ENCODE measurements at regions not wholly inside any gene's neighbourhood (a gene's known extent, or its start where the extent isn't known, plus 50 kb on each side); places are given as distances from the start of the nearest gene placed in this dataset.

DNA sequence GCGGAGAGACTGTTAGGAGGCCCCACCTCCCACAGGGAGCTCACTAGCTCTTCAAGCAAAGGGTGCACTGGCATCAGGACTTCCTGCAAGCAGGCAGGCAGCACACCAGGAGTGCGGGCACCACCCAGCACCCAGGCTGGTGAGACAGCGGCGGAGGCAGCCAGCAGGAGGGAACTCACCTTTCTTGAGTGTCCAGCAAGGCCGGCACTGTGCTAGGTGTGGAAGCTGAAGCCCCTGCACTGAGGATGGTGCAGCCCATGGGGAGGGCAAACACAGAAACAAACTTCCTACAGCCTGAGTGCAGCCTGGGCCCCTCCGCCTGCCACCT is 100.7 kb upstream of the ID2 start:
- Histone ChIP-seq H3K36me3 (ENCODE audit: control insufficient read depth in 2 of 2, insufficient read depth in 1 of 2, low read length in 2 of 2) (no peaks in the 10 kb centered on the region), H3K4me1 (ENCODE audit: control insufficient read depth, insufficient read depth, low read length) (no peaks in the 10 kb centered on the region), H3K27ac (ENCODE audit: extremely low read depth, low read depth, low read length) (no peak overlapping the region), H3K4me3 (ENCODE audit: low read depth, low read length) (no peak overlapping the region), H3K9me3 (ENCODE audit: control insufficient read depth, insufficient read depth, low read depth, low read length) (no peaks in the 10 kb centered on the region)
- peak; percentile 62 for TF ChIP-seq ZIC2 (tag by site-specific recombination; IDR thresholded peaks at IDR 0.05)
- no peak for TF ChIP-seq ZNF792 (tag by site-specific recombination; IDR thresholded peaks at IDR 0.05)
- CTCF ChIA-PET, result no interaction called here
- POLR2A ChIA-PET, result interaction anchor here (3.2 kb wide), 1 partner anchor 101 kb away, joined by 14 read pairs; the partner anchor contains the start of gene ID2

- Histone ChIP-seq H3K36me3 (ENCODE audit: control insufficient read depth in 2 of 2, insufficient read depth in 1 of 2, low read length in 2 of 2) (no peaks in the 10 kb centered on the region), H3K4me3 (ENCODE audit: low read depth, low read length) (no peak overlapping the region), H3K9me3 (ENCODE audit: control insufficient read depth, insufficient read depth, low read depth, low read length) (no peaks in the 10 kb centered on the region), H3K27ac (ENCODE audit: extremely low read depth, low read depth, low read length) (no peak overlapping the region), H3K4me1 (ENCODE audit: control insufficient read depth, insufficient read depth, low read length) (no peaks in the 10 kb centered on the region)
- CTCF ChIA-PET, result no interaction called here
- POLR2A ChIA-PET, result interaction anchor here (3.2 kb wide), 1 partner anchor 100 kb away, joined by 14 read pairs; the partner anchor contains the start of gene ID2
- TF ChIP-seq ZNF174 (tag by site-specific recombination; IDR thresholded peaks at IDR 0.05) (no peak), GLIS2 (tag by site-specific recombination; IDR thresholded peaks at IDR 0.05) (no peak), ZNF16 (tag by site-specific recombination; IDR thresholded peaks at IDR 0.05; ENCODE audit: low read depth) (no peak)
Measured at GRCh38 chr2:8581601-8582041, 100.2 kb upstream of the ID2 start.

DNA sequence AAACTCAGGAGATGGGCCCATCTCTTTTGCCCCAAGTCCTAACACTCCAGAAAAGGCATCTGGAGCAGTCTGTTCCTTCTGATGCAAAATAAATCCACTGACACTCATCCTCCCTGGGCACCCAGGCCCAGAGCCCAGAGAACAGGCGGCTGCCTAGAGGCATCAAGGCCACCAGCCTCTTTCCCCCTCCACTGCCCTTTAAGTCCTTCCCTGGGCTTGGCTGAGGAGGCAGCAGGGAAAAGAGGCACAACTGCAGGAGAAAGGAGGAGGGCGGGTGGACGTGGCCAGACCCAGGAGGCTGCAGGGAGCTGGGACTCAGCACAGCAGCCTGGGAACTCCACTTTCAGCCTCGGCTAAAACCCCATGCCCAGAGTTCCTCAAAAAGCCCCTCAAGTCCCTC is 99.7 kb upstream of the ID2 start:
- H3K4me1 ChIP-seq (ENCODE audit: control insufficient read depth, insufficient read depth, low read length), result no peaks in the 10 kb centered on the region
- CTCF ChIA-PET, result interaction anchor here (0.6 kb wide), 1 partner anchor 81 kb away, joined by 3 read pairs; no protein-coding TSS in a partner anchor

GRCh38 chr2:8582651-8583399 is 99.0 kb upstream of the ID2 start:
- Histone ChIP-seq H3K4me3 (ENCODE audit: low read depth, low read length) (no peak overlapping the region), H3K36me3 (ENCODE audit: control insufficient read depth in 2 of 2, insufficient read depth in 1 of 2, low read length in 2 of 2) (no peaks in the 10 kb centered on the region), H3K27ac (ENCODE audit: extremely low read depth, low read depth, low read length) (no peak overlapping the region), H3K4me1 (ENCODE audit: control insufficient read depth, insufficient read depth, low read length) (no peaks in the 10 kb centered on the region), H3K9me3 (ENCODE audit: control insufficient read depth, insufficient read depth, low read depth, low read length) (no peaks in the 10 kb centered on the region)
- ChIA-PET CTCF (interaction anchor here (0.6 kb wide), 1 partner anchor 82 kb away, joined by 3 read pairs; no protein-coding TSS in a partner anchor), POLR2A (interaction anchor here (0.8 to 3.2 kb wide), 3 partner anchors 9 to 99 kb away, joined by 3 to 21 read pairs (median 14); partner anchors contain the start of gene ID2)
- TF ChIP-seq, protein P1, sequence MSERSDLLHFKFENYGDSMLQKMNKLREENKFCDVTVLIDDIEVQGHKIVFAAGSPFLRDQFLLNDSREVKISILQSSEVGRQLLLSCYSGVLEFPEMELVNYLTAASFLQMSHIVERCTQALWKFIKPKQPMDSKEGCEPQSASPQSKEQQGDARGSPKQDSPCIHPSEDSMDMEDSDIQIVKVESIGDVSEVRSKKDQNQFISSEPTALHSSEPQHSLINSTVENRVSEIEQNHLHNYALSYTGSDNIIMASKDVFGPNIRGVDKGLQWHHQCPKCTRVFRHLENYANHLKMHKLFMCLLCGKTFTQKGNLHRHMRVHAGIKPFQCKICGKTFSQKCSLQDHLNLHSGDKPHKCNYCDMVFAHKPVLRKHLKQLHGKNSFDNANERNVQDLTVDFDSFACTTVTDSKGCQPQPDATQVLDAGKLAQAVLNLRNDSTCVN (tag by site-specific recombination; optimal IDR thresholded peaks at IDR 0.05), result no peak
- TF ChIP-seq SCRT2 (tag by site-specific recombination; IDR thresholded peaks at IDR 0.05) (peak; percentile 57), WT1 (tag by site-specific recombination; IDR thresholded peaks at IDR 0.05) (no peak)

More for the DNA sequence above, 99.7 kb upstream of the ID2 start:
- POLR2A ChIA-PET, result interaction anchor here (3.2 kb wide), 1 partner anchor 100 kb away, joined by 14 read pairs; the partner anchor contains the start of gene ID2
- H3K9me3 ChIP-seq (ENCODE audit: control insufficient read depth, insufficient read depth, low read depth, low read length), result no peaks in the 10 kb centered on the region
- no peak overlapping the region for H3K27ac ChIP-seq (ENCODE audit: extremely low read depth, low read depth, low read length)
- H3K36me3 ChIP-seq (ENCODE audit: control insufficient read depth in 2 of 2, insufficient read depth in 1 of 2, low read length in 2 of 2), result no peaks in the 10 kb centered on the region
- H3K4me3 ChIP-seq (ENCODE audit: low read depth, low read length), result no peak overlapping the region
- no peak for TF ChIP-seq ZSCAN23 (tag by site-specific recombination; IDR thresholded peaks at IDR 0.05)
- no peak for TF ChIP-seq ZNF600 (tag by site-specific recombination; IDR thresholded peaks at IDR 0.05)
- no peak for TF ChIP-seq ZEB2 (tag by site-specific recombination; IDR thresholded peaks at IDR 0.05)
- TF ChIP-seq ZNF792 (tag by site-specific recombination; IDR thresholded peaks at IDR 0.05), result no peak
- no peak for TF ChIP-seq ZNF654 (tag by site-specific recombination; IDR thresholded peaks at IDR 0.05; ENCODE audit: low read depth)
